ENCODE measurements at regions not wholly inside any gene's neighbourhood (a gene's known extent, or its start where the extent isn't known, plus 50 kb on each side); places are given as distances from the start of the nearest gene placed in this dataset.

- TF ChIP-seq TAF1 (IDR thresholded peaks at IDR 0.05; ENCODE audit: borderline replicate concordance, low read depth, low read length) (no peak), CTCF (IDR thresholded peaks at IDR 0.05) (no peak)
These were observed 368.5 kb upstream of the STAC start for GRCh38 chr3:36011791-36012190.
